HG02938 (cell line): ENCODE measurements at regions not wholly inside any gene's neighbourhood (a gene's known extent, or its start where the extent isn't known, plus 50 kb on each side); places are given as distances from the start of the nearest gene placed in this dataset.

Source experiments
- ATAC-seq: cut with Tn5 transposase; IDR thresholded peaks from one replicate; pipeline ENCODE4 v1.9.1; 2021; ENCODE audit warnings: mild to moderate bottlenecking, moderate library complexity; ENCODE audit not compliant: unreplicated experiment

- no peak for ATAC-seq
Measured at GRCh38 chr17:77726549-77727006, 231.9 kb upstream of the TNRC6C start.

- ATAC-seq = no peak
Measured at GRCh38 chr17:77727037-77727615, 231.4 kb upstream of the TNRC6C start.

- no peak for ATAC-seq
Measured at GRCh38 chr17:77728474-77728795, 230.1 kb upstream of the TNRC6C start.

DNA sequence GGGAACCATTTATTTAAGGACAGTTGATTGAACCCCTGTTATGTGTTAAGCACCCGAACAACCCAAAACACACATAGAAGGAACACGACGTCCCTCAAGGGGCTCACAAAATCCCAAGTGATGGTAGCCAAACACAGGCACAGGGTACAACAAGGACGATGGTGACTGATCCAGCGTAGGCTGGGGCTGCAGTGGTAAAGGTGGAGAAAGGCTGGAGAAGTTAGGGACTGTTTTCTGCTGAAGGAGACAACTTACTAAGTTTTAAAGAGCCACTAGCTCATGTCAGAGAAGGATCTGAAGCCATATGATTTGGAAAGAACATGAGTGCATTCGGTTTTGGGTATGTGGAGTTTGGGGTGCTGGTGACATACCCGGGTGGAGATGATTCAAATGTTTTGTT is 229.6 kb upstream of the TNRC6C start:
- no peak for ATAC-seq

DNA sequence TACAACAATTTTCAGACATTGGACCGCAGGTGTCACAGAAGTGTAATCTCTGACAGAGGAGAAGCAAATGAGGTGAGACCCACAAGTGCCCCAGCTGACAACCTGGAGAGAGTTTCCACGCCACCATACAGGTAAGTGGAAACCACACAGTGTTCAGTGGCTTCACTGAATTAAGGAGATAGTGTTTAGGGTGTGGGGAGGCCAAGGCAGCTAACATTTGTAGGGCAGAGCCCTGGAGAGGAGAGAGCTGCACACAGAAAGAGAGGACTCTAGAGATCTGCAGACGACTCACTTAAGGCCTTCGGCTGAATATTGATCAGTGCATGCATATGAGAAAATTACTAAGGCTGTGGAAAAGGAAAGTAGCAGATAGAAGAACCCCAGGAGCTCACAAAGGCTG is 228.9 kb upstream of the TNRC6C start:
- ATAC-seq = no peak

DNA sequence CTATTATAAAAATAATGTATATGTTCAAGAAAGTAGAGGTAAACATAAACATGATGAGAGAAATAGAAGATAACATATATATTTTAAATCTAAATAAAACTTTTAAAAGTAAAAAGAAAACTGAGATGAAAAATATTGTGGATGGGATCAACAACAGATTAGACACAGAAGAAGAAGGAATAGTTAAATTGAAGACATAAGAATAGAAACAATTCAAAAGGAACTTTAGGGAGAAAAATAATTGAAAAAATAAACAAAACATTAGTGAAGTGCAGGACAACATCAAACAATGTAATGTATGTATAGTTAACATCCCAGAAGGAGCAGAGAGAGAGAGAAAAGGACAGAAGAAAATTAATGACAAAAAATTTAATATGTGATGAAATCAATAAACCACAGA is 228.1 kb upstream of the TNRC6C start:
- no peak for ATAC-seq

- no peak for ATAC-seq
Measured at GRCh38 chr17:77733576-77734296, 224.8 kb upstream of the TNRC6C start.

DNA sequence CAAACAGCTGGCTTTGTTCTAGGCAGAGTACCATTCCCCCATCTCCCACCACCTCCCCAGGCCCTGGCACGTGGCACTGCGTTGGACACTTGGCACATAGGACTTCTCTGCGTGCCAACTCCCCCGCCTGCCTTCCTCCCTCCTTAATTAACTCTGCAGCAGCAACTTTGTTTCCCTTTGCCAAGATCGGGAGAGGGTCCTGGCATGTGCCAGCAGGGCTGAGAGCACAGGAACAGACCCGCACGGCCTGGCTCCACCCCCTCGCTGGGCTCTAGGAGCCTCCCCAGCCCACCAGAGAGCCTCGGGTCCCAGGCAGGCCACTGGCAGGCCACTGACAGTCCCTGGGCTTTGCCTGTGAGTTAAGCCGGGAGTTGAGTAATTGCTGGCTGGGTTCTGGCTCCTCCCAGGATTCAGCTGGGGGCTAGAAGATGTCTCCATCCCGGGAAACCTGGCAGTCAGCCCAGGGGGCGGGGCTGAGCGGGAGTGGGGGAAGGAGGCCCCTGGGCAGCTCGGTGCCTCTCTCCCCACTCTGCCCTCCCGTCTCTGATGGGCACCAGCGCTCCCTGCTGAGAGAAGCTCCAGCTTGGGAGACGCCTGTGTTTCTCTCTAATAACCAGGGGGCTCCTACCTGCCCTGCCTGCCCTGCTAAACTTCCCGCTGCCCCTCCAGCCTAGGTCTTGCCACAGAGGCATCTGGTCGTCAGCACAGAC is 224.0 kb upstream of the TNRC6C start:
- ATAC-seq = no peak

GRCh38 chr17:77735081-77735565 is 223.4 kb upstream of the TNRC6C start:
- ATAC-seq = no peak

- ATAC-seq = no peak
Measured at GRCh38 chr17:77735566-77736198, 222.8 kb upstream of the TNRC6C start.

DNA sequence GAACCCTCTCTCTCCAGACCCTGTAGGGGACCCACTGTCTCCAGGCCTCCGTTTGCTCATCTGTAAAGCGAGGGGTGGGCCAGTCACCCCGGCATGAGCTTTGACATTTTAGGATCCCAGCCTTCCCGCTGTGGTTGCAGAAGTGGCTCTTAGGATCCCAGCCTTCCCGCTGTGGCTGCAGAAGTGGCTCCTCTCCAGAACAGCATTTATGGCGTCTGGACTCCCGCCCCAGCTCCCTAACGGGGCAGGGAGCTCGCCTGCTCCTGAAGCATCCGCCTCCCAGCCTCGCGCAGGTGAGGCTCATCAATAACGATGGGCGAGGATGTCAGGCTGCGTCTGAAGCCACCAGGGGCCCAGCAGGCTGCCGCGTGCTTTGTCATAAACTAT is 222.3 kb upstream of the TNRC6C start:
- no peak for ATAC-seq

DNA sequence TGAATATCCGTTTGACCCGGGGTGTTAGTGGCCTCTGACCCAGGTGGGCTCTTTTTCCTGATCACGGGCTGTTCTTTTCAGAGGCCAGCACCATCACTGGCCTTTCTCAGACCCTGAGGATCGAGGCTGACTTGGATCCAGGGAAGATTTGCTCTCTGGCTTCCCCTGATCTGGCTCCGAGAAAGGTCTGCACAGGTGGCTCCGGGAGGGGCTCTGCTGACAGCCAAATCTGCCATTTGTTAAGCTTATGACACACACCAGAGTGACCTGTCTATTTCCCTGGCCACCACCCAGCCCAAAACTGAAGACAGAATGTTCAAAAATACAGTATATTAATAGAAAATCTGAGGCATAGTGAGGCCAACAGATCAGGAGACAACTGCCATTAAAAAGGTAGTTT is 221.8 kb upstream of the TNRC6C start:
- no peak for ATAC-seq

DNA sequence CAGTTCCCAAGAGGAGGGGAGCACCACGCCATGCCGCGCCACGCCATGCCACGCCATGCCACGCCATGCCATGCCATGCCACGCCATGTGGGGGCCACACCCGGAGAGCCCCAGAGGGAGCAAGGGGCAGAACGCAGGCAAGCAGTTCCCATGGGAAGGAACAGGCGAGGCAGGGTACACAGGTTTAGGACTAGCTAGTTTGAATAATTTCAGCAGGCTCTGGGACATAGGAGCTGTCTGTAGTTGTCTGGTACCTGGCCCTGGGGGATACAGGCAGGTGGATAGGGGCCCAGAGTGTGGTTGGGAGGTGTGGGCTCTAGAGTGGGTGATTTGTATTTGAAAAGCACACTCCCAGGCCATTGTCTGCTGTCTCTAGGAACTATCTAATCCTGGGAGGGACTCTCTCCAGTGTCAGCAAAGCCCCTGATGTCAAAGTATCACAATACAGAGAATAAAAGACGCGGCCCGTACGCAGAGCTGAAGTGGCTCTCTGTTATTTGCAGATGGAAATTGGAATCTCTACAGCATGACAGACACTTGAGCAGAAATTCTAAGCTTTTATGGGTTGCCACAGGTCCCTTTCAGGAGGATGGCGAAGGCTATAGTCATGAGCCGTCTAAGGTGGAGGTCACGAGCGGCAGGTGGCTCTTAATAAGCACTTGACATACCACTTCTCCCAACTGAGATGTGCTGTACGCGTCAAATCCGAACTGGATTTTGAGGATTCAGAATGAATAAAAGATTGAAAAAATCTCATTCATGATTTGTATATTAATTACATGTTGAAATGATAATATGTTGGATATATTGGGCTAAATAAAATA is 220.8 kb upstream of the TNRC6C start:
- ATAC-seq = no peak

DNA sequence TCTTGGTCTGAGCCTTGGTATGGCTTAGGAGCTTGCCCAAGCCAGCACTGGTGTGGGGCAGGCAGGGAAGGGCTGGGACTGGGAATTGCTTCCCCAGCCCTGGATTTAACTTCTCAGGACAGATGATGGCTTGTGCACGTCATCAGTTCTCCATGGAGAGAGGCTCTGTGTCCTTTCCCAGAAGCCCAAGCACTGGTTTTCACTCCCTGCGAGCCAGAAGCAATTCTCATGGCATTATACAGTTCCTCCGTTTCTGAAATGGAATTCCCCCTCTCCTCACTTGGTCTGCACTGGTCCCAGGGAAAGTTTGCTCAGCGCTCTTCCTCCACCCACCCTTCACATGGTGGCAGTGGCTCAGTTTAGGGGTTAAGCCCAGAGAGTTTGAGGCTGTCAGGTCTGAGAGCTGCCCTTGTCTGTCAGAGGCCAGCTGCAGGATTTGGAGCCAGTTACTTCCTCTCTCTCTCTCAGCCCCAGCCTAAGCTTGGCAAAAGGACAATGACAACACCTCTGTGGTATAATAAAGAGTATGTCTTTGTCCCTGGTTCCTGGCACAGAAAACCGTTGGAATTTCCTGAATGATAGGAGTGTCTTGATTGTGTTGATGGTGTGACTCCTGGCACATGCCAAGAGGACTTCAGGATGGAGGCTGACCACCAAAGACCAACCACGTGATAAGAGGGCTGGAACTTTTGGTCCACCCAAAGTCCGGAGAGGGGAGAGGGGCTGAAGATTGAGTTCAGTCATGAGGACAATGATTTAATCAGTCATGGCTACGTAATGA is 219.6 kb upstream of the TNRC6C start:
- ATAC-seq = no peak

GRCh38 chr17:77740481-77740880 is 218.0 kb upstream of the TNRC6C start:
- ATAC-seq = no peak

- ATAC-seq = no peak
Measured at GRCh38 chr17:77741109-77741508, 217.4 kb upstream of the TNRC6C start.

- no peak for ATAC-seq
Measured at GRCh38 chr17:77742579-77742978, 215.9 kb upstream of the TNRC6C start.

- no peak for ATAC-seq
Measured at GRCh38 chr17:77744066-77744988, 214.2 kb upstream of the TNRC6C start.

DNA sequence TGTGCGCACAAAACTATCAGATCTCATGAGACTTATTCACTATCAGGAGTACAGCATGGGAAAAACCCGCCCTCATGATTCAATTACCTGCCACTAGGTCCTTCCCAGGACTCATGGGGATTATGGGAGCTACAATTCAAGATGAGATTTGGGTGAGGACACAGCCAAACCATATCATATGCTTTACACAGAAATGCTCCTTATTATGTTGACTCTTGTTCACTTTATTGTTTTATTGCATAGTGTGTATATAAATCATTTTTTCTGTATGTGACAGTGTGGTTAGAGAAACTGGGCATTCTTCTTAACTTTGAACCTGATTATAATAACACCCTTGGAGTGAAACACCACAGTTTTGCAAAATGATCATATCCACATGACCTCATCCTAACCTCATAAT is 212.8 kb upstream of the TNRC6C start:
- ATAC-seq = no peak
